ENCODE measurements at regions not wholly inside any gene's neighbourhood (a gene's known extent, or its start where the extent isn't known, plus 50 kb on each side); places are given as distances from the start of the nearest gene placed in this dataset.

DNA sequence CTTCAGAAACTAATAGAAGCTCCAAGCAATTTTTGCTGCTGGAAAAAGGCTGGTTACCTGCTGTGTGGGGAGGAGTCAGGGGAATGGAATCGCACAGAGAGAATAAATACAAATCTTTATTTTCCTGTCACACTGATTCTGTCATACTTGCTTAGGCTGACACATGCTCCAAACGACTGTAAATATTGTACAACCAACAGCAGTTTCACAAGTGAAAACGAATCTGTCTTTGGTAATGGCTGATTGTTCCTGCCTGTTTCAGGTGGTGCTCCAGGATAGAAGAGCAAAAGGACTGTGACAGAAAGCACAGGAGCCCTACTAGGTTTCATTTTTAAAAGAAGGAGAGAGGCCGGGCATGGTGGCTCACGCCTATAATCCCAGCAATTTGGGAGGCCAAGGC lies 125.5 kb upstream of the DCLK2 start:
- intact Hi-C loops (cut with DNase I) = no loop called here
- Histone ChIP-seq H3K4me3 (no peak overlapping the region), H3K9me3 (no peaks in the 10 kb centered on the region), H3K27ac (no peak overlapping the region), H3K36me3 (no peaks in the 10 kb centered on the region), H3K4me1 (no peaks in the 10 kb centered on the region), H3K27me3 (no peaks in the 10 kb centered on the region)
- DNase-seq (ENCODE audit: extremely low spot score in 2 of 2) = no peak
- TF ChIP-seq, protein P1, sequence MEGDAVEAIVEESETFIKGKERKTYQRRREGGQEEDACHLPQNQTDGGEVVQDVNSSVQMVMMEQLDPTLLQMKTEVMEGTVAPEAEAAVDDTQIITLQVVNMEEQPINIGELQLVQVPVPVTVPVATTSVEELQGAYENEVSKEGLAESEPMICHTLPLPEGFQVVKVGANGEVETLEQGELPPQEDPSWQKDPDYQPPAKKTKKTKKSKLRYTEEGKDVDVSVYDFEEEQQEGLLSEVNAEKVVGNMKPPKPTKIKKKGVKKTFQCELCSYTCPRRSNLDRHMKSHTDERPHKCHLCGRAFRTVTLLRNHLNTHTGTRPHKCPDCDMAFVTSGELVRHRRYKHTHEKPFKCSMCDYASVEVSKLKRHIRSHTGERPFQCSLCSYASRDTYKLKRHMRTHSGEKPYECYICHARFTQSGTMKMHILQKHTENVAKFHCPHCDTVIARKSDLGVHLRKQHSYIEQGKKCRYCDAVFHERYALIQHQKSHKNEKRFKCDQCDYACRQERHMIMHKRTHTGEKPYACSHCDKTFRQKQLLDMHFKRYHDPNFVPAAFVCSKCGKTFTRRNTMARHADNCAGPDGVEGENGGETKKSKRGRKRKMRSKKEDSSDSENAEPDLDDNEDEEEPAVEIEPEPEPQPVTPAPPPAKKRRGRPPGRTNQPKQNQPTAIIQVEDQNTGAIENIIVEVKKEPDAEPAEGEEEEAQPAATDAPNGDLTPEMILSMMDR (IDR thresholded peaks at IDR 0.05) = no peak
- TF ChIP-seq POLR2AphosphoS5 (IDR thresholded peaks at IDR 0.05; ENCODE audit: insufficient read depth in 1 of 2, low read depth in 1 of 2) (no peak), POLR2A (IDR thresholded peaks at IDR 0.05) (no peak)

DNA sequence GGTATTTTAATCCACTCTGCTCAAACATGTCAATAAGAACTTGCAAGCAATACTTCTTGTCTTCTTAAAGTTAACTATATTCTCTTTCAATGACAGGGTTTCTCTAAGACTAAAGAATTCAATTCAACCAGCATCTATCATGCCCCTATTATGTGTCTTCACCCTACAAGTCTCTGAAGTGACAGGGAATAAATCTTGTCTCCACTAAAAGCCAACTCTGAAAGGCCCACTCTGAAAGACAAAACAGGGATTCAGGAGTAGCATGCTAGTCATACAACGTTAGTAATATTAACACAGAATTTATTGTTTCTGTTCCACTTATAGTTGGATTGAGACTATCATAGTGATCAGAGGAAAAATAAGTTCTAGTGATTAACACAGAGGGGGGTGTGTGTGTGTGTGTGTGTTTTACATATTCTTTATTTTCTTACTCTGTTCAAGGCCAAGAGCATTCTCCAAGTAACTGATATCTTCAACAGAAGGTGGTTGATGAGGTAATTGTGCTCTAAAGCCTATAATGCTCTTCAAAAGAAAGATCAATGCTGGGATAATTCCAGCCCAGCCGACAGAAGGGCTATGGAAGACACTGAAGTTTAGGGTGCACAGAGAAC lies 122.4 kb upstream of the DCLK2 start:
- intact Hi-C loops (cut with DNase I) = no loop called here
- H3K36me3 ChIP-seq = no peaks in the 10 kb centered on the region
- no peaks in the 10 kb centered on the region for H3K4me1 ChIP-seq
- H3K27me3 ChIP-seq = no peaks in the 10 kb centered on the region
- no peak overlapping the region for H3K4me3 ChIP-seq
- no peak for DNase-seq (ENCODE audit: extremely low spot score in 2 of 2)
- H3K9me3 ChIP-seq = no peaks in the 10 kb centered on the region
- no peak overlapping the region for H3K27ac ChIP-seq
- TF ChIP-seq, protein P1 (IDR thresholded peaks at IDR 0.05) = no peak
- TF ChIP-seq POLR2AphosphoS5 (IDR thresholded peaks at IDR 0.05; ENCODE audit: insufficient read depth in 1 of 2, low read depth in 1 of 2) (no peak), POLR2A (IDR thresholded peaks at IDR 0.05) (no peak)

DNA sequence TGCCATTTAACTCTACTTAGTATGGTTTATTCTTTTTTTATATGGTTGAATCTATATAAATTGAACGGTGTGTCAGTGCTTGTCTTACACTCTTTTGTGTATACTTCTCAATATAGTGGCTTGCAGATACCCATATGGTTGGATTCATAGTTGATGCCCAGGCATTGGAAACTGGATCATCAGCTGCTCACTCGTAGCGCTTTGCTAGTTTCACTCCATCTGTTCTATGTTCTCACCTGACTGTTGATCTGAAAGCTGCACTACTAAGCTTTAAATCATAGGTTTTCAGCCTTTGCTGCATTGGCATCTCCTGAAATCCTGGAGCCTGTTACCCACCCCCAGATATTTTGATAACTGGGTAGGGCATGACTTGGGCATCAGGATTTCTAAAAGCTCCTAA lies 121.6 kb upstream of the DCLK2 start:
- no peaks in the 10 kb centered on the region for H3K27me3 ChIP-seq

DNA sequence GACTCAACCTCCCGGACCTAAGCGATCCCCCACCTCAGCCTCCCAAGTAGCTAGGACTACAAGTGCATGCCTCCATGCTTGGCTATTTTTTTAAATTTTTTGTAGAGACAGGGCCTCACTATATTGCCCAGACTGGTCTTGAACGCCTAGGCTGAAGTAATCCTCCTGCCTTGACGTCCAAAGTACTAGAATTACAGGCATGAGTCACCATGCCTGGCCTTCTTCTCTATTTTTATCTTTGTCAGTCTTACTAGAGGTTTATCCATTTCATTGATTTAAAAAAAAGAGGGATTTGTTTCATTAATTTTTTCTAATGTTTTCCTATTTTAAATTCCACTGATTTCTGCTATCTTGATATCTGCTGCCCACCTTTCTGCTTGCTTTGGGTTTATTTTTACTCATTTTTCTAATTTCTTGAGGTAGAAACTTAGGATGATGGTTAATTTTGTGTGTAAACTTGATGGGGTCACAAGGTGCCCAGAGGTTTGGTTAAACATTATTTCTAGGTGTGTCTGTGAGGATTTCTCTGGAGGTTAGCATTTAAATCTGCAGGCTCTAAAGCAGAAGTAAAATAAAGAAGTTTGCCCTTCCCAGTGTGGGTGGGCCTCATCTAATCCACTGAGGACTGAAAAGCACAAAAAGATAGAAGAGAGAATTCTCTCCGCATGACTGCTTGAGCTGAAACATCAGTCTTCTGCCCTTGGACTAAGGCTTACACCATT lies 116.2 kb upstream of the DCLK2 start:
- intact Hi-C loops (cut with DNase I) = no loop called here
- Histone ChIP-seq H3K4me3 (no peak overlapping the region), H3K4me1 (no peaks in the 10 kb centered on the region), H3K27me3 (no peaks in the 10 kb centered on the region), H3K9me3 (no peaks in the 10 kb centered on the region), H3K27ac (no peak overlapping the region), H3K36me3 (no peaks in the 10 kb centered on the region)
- no peak for DNase-seq (ENCODE audit: extremely low spot score in 2 of 2)
- no peak for TF ChIP-seq POLR2A (IDR thresholded peaks at IDR 0.05)
- TF ChIP-seq, protein P1 (IDR thresholded peaks at IDR 0.05) = no peak
- TF ChIP-seq POLR2AphosphoS5 (IDR thresholded peaks at IDR 0.05; ENCODE audit: insufficient read depth in 1 of 2, low read depth in 1 of 2) = no peak

More for the DNA sequence above, 121.6 kb upstream of the DCLK2 start:
- Histone ChIP-seq H3K27ac (no peak overlapping the region), H3K4me1 (no peaks in the 10 kb centered on the region), H3K36me3 (no peaks in the 10 kb centered on the region), H3K9me3 (no peaks in the 10 kb centered on the region), H3K4me3 (no peak overlapping the region)
- TF ChIP-seq, protein P1 (IDR thresholded peaks at IDR 0.05) = no peak
- DNase-seq (ENCODE audit: extremely low spot score in 2 of 2) = no peak
- intact Hi-C loops (cut with DNase I) = no loop called here
